ENCODE measurements at regions not wholly inside any gene's neighbourhood (a gene's known extent, or its start where the extent isn't known, plus 50 kb on each side); places are given as distances from the start of the nearest gene placed in this dataset.

DNA sequence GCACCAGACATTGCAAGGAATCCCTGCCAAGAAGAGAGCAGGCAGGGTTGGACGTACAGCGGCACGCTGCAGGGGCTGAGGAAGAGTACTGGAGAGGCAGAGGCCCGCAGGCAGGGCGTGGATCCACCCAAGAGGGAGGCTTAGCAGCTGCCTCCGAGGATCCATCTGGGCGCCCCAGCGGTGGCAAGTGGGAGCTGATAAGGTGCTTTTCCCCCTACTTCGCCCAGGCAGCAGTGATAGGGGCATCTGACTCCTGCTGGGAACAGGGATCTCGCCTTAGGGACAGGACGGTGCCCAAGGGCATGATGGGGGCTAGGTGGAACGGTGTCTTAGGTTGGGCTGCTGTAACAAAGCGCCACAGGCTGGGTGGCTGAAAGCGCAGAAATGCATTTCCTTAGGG is 67.4 kb upstream of the HS6ST1 start:
- Histone ChIP-seq H3K27me3 (no peaks in the 10 kb centered on the region), H3K36me3 (no peaks in the 10 kb centered on the region), H3K4me1 (no peaks in the 10 kb centered on the region), H3K9me3 (no peaks in the 10 kb centered on the region), H3K4me3 (ENCODE audit: low read depth, low read length) (no peak overlapping the region)
- TF ChIP-seq, protein P1, sequence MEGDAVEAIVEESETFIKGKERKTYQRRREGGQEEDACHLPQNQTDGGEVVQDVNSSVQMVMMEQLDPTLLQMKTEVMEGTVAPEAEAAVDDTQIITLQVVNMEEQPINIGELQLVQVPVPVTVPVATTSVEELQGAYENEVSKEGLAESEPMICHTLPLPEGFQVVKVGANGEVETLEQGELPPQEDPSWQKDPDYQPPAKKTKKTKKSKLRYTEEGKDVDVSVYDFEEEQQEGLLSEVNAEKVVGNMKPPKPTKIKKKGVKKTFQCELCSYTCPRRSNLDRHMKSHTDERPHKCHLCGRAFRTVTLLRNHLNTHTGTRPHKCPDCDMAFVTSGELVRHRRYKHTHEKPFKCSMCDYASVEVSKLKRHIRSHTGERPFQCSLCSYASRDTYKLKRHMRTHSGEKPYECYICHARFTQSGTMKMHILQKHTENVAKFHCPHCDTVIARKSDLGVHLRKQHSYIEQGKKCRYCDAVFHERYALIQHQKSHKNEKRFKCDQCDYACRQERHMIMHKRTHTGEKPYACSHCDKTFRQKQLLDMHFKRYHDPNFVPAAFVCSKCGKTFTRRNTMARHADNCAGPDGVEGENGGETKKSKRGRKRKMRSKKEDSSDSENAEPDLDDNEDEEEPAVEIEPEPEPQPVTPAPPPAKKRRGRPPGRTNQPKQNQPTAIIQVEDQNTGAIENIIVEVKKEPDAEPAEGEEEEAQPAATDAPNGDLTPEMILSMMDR (IDR thresholded peaks at IDR 0.05; ENCODE audit: low read depth, low read length): no peak
- DNase-seq: no peak

DNA sequence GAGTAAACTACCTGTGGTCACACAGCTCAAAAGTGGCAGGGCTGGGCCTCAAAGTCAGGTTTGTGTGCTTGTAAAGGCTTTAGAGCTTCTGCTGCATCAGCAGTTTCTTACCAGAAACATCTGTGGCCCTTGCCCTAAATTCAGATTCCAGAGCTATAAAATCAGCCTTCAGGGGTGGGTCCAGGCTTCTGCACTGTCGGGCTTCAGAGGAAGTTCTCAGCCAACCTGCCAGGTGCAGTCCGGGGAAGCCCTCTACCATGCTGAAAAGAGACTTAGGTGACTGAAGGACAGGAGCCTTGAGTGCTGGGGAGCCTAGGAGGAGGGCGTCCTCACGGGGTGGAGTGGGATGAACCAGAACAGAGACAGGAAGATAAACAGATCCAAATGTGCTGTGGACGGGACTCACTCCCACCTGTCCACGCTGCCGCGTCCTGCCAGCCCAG is 69.9 kb upstream of the HS6ST1 start:
- Histone ChIP-seq H3K4me3 (ENCODE audit: low read depth, low read length) (no peak overlapping the region), H3K9me3 (no peaks in the 10 kb centered on the region), H3K4me1 (no peaks in the 10 kb centered on the region), H3K36me3 (no peaks in the 10 kb centered on the region), H3K27me3 (no peaks in the 10 kb centered on the region)
- no peak for DNase-seq
- TF ChIP-seq, protein P1 (IDR thresholded peaks at IDR 0.05; ENCODE audit: low read depth, low read length): no peak

- no peaks in the 10 kb centered on the region for H3K9me3 ChIP-seq
- no peaks in the 10 kb centered on the region for H3K4me1 ChIP-seq
- TF ChIP-seq, protein P1 (IDR thresholded peaks at IDR 0.05; ENCODE audit: low read depth, low read length): no peak
- no peaks in the 10 kb centered on the region for H3K36me3 ChIP-seq
- no peak overlapping the region for H3K4me3 ChIP-seq (ENCODE audit: low read depth, low read length)
- H3K27me3 ChIP-seq: no peaks in the 10 kb centered on the region
- no peak for DNase-seq
These were observed 70.9 kb upstream of the HS6ST1 start for GRCh38 chr2:128389388-128390086.

- Histone ChIP-seq H3K4me3 (ENCODE audit: low read depth, low read length) (no peak overlapping the region), H3K36me3 (no peaks in the 10 kb centered on the region), H3K27me3 (no peaks in the 10 kb centered on the region), H3K9me3 (no peaks in the 10 kb centered on the region), H3K4me1 (no peaks in the 10 kb centered on the region)
- no peak for DNase-seq
- TF ChIP-seq, protein P1 (IDR thresholded peaks at IDR 0.05; ENCODE audit: low read depth, low read length): no peak
These were observed 71.8 kb upstream of the HS6ST1 start for GRCh38 chr2:128390256-128390990.

DNA sequence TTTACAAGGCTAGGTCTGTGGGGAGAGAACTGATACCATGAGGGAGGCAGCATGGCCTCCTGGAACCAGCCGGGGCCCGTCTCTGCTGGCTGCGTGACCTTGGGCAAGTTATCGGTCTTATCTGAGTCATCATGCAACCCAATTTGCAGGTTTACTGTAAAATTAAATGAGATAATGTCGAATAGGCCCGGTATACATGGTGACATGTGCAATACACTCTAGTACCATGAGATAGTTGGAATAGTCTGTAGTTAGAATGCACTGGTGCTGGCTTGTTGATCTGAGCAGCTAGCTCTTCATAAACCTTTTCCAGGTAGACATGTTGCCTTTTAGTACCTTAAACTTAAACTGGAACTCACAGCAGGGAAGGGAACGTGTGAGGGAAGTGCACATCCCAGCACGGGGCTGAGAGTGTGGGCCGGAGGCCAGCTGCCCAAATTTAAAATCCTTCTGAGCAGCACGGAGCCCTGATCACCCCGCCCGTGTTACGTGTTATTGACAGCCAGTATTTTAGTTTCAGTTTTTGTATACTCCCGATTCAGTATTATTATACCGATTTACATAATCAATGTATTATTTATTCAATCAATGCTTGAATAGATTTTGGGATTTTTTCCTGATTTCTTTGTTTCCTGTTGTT is 72.4 kb upstream of the HS6ST1 start:
- Histone ChIP-seq H3K9me3 (no peaks in the 10 kb centered on the region), H3K4me3 (ENCODE audit: low read depth, low read length) (no peak overlapping the region), H3K36me3 (no peaks in the 10 kb centered on the region), H3K4me1 (peaks cover 2% of the 10 kb centered on the region), H3K27me3 (no peaks in the 10 kb centered on the region)
- no peak for DNase-seq
- TF ChIP-seq, protein P1 (IDR thresholded peaks at IDR 0.05; ENCODE audit: low read depth, low read length): no peak
